Smooth muscle cell (in vitro differentiated cells): ENCODE measurements at regions not wholly inside any gene's neighbourhood (a gene's known extent, or its start where the extent isn't known, plus 50 kb on each side); places are given as distances from the start of the nearest gene placed in this dataset.
A peak's percentile ranks its signal among the peaks of the same experiment; 100 is the strongest.

ENCODE experiments used
- DNase-seq: peaks from one replicate; lab custom pipeline; 2025; ENCODE audit not compliant: unreplicated experiment; lab: John Stamatoyannopoulos, UW
- H2AFZ ChIP-seq: fragments of 200-600 bp; sonication (generic); 2 replicates; pipeline ENCODE4 v1.6.0; 2016; ENCODE audit warnings: antibody characterized with exemption, low read depth, mild to moderate bottlenecking
- H3F3A ChIP-seq: fragments of 200-600 bp; sonication (generic); 2 replicates; pipeline ENCODE4 v1.6.0; 2017; ENCODE audit warnings: antibody characterized with exemption, low read depth
- H3K27ac ChIP-seq: fragments of 200-600 bp; sonication (generic); 2 replicates; pipeline ENCODE4 v1.5.1; 2016; ENCODE audit warnings: low read depth, mild to moderate bottlenecking
- H3K27me3 ChIP-seq: fragments of 200-600 bp; sonication (generic); 2 replicates; pipeline ENCODE4 v1.6.1; 2016; ENCODE audit warnings: low read depth, mild to moderate bottlenecking
- H3K36me3 ChIP-seq: fragments of 200-600 bp; sonication (generic); 2 replicates; pipeline ENCODE4 v1.5.1; 2016; ENCODE audit warnings: low read depth
- H3K4me1 ChIP-seq: fragments of 200-600 bp; sonication (generic); 2 replicates; pipeline ENCODE4 v1.5.1; 2016; ENCODE audit warnings: low read depth
- H3K4me2 ChIP-seq: fragments of 200-600 bp; sonication (generic); 2 replicates; pipeline ENCODE4 v1.6.0; 2016; ENCODE audit warnings: mild to moderate bottlenecking
- H3K4me3 ChIP-seq: fragments of 200-600 bp; sonication (generic); 2 replicates; pipeline ENCODE4 v1.5.1; 2016; ENCODE audit warnings: mild to moderate bottlenecking
- H3K79me2 ChIP-seq: fragments of 200-600 bp; sonication (generic); 2 replicates; pipeline ENCODE4 v1.6.0; 2016; ENCODE audit warnings: low read depth, mild to moderate bottlenecking
- H3K9ac ChIP-seq: fragments of 200-600 bp; sonication (generic); 2 replicates; pipeline ENCODE4 v1.6.0; 2016; ENCODE audit warnings: low read depth
- H3K9me3 ChIP-seq: fragments of 200-600 bp; sonication (generic); replicated peaks from 2 replicates; pipeline ENCODE4 v1.5.1; 2016; ENCODE audit warnings: low read depth
- H4K20me1 ChIP-seq: fragments of 200-600 bp; sonication (generic); 2 replicates; pipeline ENCODE4 v1.6.0; 2016; ENCODE audit warnings: low read depth
- WGBS: methylation state at CpG from one replicate; pipeline ENCODE4 v1.1.7; 2016; ENCODE audit warnings: low lambda C conversion rate; 5-methylcytosine and 5-hydroxymethylcytosine counted together
- TF ChIP-seq, protein P1 (sequence below): fragments of 200-600 bp; sonication (generic); IDR thresholded peaks from 2 replicates; pipeline ENCODE4 v1.5.1; 2017; ENCODE audit warnings: borderline replicate concordance, mild to moderate bottlenecking, antibody characterized with exemption; ENCODE audit not compliant: insufficient read depth, poor library complexity, severe bottlenecking

DNA sequence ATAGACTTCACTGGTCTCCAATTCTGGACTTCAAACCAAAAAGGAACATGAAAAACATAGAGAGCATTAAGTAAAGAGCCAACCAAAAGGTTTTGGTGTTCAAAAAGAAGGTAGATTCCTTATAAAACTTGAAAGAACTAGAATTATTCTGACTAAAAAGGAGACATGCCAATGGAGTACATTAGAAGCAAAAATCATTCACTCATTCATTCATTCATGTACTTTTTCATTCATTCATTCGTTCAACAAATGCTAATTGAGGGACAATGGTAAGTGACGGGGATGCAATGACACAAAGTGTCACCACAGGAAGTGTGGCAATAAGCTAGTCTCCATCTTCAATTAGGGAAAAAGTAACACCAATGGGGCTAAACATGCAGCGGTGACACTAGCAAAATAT lies 181.0 kb upstream of the ATP11B start:
- no peaks in the 10 kb centered on the region for H4K20me1 ChIP-seq
- no peak overlapping the region for H2AFZ ChIP-seq
- H3K27ac ChIP-seq, result no peak overlapping the region
- H3K9me3 ChIP-seq, result no peaks in the 10 kb centered on the region
- H3K4me3 ChIP-seq, result no peak overlapping the region
- H3K4me1 ChIP-seq, result peaks cover 16% of the 10 kb centered on the region
- no peaks in the 10 kb centered on the region for H3K36me3 ChIP-seq
- H3K9ac ChIP-seq, result no peak overlapping the region
- peaks cover 9% of the 10 kb centered on the region for H3K27me3 ChIP-seq
- H3K4me2 ChIP-seq, result no peak overlapping the region
- DNase-seq, result no peak
- WGBS, result 87% methylated on average over 3 of the region's 3 CpGs
- H3F3A ChIP-seq, result no peaks in the 10 kb centered on the region
- no peaks in the 10 kb centered on the region for H3K79me2 ChIP-seq
- TF ChIP-seq, protein P1, sequence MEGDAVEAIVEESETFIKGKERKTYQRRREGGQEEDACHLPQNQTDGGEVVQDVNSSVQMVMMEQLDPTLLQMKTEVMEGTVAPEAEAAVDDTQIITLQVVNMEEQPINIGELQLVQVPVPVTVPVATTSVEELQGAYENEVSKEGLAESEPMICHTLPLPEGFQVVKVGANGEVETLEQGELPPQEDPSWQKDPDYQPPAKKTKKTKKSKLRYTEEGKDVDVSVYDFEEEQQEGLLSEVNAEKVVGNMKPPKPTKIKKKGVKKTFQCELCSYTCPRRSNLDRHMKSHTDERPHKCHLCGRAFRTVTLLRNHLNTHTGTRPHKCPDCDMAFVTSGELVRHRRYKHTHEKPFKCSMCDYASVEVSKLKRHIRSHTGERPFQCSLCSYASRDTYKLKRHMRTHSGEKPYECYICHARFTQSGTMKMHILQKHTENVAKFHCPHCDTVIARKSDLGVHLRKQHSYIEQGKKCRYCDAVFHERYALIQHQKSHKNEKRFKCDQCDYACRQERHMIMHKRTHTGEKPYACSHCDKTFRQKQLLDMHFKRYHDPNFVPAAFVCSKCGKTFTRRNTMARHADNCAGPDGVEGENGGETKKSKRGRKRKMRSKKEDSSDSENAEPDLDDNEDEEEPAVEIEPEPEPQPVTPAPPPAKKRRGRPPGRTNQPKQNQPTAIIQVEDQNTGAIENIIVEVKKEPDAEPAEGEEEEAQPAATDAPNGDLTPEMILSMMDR, result no peak

DNA sequence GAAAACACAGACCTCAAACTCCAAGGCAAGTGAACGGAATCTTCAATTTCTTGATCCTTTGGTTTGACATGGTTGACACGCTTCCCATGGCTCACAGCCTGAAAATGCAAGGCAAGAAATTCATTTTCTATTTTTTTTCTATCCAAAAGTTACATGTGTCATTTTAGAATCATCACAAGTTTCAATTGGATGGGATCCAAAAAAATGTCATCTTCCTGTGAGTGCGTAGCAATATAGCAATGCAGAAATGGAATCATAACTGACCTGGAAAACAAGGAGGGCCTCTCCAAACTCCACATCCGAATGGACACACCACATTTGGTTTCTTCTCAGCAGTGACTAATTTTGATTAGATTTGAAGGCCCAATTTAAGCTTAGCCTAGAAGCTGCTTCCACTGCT lies 175.8 kb upstream of the ATP11B start:
- 93% methylated on average over 4 of the region's 4 CpGs for WGBS
- TF ChIP-seq, protein P1, result no peak

DNA sequence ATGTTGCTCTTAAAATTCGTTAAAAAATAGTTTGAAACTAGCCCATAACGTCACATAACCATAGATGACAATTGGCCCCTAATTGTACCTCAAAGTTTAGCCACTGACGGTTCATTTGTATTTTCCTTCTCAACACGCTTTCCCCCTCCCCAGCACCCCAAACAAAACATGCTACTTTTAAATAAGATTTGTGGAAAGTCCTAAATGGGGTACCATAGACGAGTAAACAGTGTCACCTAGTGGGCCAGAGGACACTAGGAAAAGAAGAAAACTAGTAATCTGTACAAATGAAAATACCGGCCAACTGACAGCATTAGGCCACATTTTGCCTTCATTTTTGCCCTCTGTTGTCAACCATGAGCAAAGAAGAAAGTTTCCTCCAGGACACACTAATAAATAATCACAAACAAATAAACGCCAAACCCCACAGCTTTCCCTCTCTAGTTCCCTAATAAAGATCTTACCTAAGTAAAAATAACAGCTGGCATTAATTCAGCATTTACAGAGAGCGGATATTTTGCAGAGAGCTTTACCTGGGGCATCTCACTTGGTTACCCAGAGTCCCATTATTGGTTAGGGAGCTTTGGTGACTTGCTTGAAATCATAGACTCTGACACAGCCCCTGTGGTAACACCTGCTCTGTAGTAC lies 175.1 kb upstream of the ATP11B start:
- H3K27me3 ChIP-seq, result peaks cover 4% of the 10 kb centered on the region
- WGBS, result 57% methylated on average over 8 of the region's 8 CpGs
- peaks cover 28% of the 10 kb centered on the region for H3K4me1 ChIP-seq
- no peak for DNase-seq
- H3K4me2 ChIP-seq, result no peak overlapping the region
- no peak overlapping the region for H2AFZ ChIP-seq
- H3K79me2 ChIP-seq, result no peaks in the 10 kb centered on the region
- H3K27ac ChIP-seq, result peak overlapping the region; percentile 61
- no peaks in the 10 kb centered on the region for H4K20me1 ChIP-seq
- H3K36me3 ChIP-seq, result no peaks in the 10 kb centered on the region
- no peak overlapping the region for H3K4me3 ChIP-seq
- H3K9me3 ChIP-seq, result no peaks in the 10 kb centered on the region
- no peak overlapping the region for H3K9ac ChIP-seq
- TF ChIP-seq, protein P1, result peak; percentile 54
- no peaks in the 10 kb centered on the region for H3F3A ChIP-seq

More for the DNA sequence above, 175.8 kb upstream of the ATP11B start:
- DNase-seq, result no peak
- no peaks in the 10 kb centered on the region for H3K36me3 ChIP-seq
- peaks cover 4% of the 10 kb centered on the region for H3K27me3 ChIP-seq
- H4K20me1 ChIP-seq, result no peaks in the 10 kb centered on the region
- no peak overlapping the region for H2AFZ ChIP-seq
- no peak overlapping the region for H3K4me2 ChIP-seq
- H3K79me2 ChIP-seq, result no peaks in the 10 kb centered on the region
- no peaks in the 10 kb centered on the region for H3F3A ChIP-seq
- H3K9ac ChIP-seq, result no peak overlapping the region
- H3K27ac ChIP-seq, result no peak overlapping the region
- peaks cover 28% of the 10 kb centered on the region for H3K4me1 ChIP-seq
- H3K4me3 ChIP-seq, result no peak overlapping the region
- H3K9me3 ChIP-seq, result no peaks in the 10 kb centered on the region

DNA sequence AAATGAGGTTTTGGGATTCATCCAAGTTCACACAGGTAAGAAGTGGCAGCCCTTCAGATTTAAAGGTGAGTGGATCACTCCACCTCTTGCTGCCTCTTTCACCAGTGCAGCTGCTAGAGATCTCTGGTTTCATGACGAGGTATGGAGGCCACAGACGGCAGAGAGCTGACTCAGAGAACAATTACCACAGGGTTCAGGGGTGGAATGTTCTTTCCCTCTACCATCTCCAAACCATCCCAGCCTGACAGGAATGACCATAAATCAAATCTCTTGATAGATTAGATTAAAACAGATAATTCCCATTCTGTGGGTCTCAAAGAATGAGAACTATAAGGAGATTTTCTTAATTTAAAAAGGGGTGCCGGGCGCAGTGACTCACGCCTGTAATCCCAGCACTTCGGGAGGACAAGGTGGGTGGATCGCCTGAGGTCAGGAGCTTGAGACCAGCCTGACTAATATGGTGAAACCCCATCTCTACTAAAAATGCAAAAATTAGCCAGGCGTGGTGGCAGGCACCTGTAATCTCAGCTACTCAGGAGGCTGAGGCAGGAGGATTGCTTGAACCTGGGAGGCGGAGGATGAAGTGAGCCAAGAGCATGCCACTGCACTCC lies 174.2 kb upstream of the ATP11B start:
- H3K4me2 ChIP-seq, result no peak overlapping the region
- H3F3A ChIP-seq, result no peaks in the 10 kb centered on the region
- peaks cover 28% of the 10 kb centered on the region for H3K4me1 ChIP-seq
- no peak for DNase-seq
- H3K27ac ChIP-seq, result peak overlapping the region; percentile 61
- TF ChIP-seq, protein P1, result no peak
- no peaks in the 10 kb centered on the region for H4K20me1 ChIP-seq
- H3K79me2 ChIP-seq, result no peaks in the 10 kb centered on the region
- no peak overlapping the region for H3K9ac ChIP-seq
- no peak overlapping the region for H2AFZ ChIP-seq
- no peaks in the 10 kb centered on the region for H3K36me3 ChIP-seq
- no peak overlapping the region for H3K4me3 ChIP-seq
- H3K27me3 ChIP-seq, result peaks cover 4% of the 10 kb centered on the region
- no peaks in the 10 kb centered on the region for H3K9me3 ChIP-seq
- WGBS, result 57% methylated on average over 9 of the region's 9 CpGs
